GM18520 (cell line): ENCODE measurements at regions not wholly inside any gene's neighbourhood (a gene's known extent, or its start where the extent isn't known, plus 50 kb on each side); places are given as distances from the start of the nearest gene placed in this dataset.

Experiments
- ATAC-seq: cut with Tn5 transposase; IDR thresholded peaks from one replicate; pipeline ENCODE4 v1.9.1; 2021; ENCODE audit not compliant: unreplicated experiment

- no peak for ATAC-seq
Measured at GRCh38 chr7:25391961-25392587, 163.8 kb upstream of the NPVF start.

- no peak for ATAC-seq
Measured at GRCh38 chr7:25392588-25393338, 164.5 kb upstream of the NPVF start.

GRCh38 chr7:25395976-25396375, 167.7 kb upstream of the NPVF start:
- ATAC-seq = no peak

GRCh38 chr7:25396668-25397067, 168.4 kb upstream of the NPVF start:
- ATAC-seq = no peak

DNA sequence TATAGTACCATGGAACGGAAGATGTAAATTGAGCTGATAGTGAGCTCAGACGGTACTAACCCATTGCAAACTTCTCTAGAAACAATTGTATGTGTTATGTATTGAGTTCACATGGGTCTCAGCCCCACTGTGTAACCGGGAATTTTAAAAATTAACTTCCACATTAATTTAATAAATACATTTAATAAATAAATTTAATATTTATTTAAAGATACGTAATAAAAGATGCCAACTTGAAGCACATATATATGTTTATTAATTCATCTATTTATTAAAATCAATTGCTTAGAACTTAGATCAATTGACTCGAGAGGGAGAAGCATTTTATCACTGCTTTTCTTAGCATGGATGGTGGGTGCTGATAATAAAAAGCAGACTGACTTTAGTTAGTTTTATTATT, 170.1 kb upstream of the NPVF start:
- ATAC-seq = no peak

DNA sequence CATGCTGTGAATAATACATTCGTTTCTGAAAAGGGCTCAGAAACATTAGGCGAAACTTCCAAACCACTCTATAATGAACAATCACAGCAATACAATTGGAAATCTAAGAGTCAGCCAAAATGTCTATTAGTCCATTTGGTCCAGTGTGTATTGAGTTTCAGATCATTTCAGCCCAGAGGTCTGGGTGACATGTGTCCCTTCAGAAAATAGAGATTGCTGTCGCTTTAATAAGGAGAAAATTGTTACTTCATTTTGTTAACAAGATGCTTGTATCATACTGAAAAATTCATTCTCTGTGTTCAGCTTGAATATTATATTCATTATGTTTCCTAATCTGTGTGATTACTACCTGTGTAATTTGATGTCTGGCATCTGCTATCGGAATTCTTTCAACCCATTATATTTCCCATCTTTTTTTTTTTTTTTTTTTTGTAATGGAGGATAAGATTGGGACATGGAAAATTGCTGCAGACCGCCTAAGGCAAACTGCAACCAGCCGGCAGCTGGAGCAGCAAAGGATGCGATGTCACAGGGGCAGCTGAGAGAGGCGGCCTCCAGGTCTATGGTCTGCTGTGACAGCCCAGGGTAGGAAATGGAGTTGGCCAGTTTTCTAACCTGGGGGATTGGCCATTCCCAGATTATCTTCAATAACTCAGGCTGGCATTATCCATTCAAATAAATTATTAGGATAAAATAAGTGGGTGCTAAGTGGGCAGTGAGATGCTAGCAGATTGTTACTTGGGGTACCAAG, 170.9 kb upstream of the NPVF start:
- no peak for ATAC-seq

- no peak for ATAC-seq
Measured at GRCh38 chr7:25402532-25402931, 174.2 kb upstream of the NPVF start.

GRCh38 chr7:25405736-25406135, 177.4 kb upstream of the NPVF start:
- ATAC-seq = no peak

DNA sequence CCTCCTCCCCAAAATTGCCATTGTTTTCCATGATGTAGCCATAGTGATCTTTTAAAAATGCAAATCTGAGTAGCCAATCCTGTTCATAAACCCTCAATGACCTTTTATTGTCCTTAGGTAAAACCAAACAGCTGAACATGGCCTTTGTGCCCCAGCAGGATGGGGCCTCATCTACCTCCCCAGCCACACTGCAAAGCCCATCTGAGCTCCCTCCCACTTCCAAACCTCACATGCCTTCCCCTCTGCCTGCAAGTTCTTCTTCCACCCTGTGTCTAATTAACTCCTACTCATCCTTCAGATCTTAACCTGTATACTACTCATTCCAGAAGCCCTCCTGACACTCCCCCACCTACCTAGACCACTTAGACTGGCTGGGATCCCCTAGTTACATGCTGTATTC, 178.8 kb upstream of the NPVF start:
- no peak for ATAC-seq

DNA sequence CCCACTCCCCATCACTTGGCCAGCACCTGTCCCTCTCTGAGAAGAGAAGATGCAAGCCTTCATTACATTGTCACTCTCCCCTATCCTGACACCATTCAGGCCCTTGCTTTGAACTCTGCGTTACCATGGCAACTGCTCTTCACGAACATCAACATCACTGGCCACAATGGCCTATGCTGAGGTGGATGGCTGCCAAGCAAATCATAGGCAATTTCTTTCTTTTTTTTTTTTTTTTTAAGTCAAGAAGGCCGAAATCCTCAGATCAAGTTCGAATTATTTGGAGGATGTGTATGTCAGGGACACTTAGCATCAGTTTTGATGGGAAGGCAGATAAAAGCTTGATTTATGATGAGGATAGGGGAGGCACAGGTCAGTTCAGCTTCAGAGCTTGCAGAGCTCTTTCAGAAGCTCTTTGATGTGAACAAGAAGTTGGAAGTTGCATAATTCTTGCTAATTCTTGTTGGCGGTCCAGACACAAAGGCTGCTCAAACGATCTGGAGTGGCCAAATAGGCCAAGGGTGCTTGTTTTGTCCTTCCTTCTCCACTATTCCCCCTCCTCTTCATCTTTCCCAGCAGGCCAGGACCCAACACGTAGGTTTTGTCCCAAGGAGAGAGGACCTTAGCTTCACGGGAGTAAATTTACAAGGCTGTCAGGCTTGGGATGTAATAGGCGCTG, 179.9 kb upstream of the NPVF start:
- ATAC-seq = no peak

DNA sequence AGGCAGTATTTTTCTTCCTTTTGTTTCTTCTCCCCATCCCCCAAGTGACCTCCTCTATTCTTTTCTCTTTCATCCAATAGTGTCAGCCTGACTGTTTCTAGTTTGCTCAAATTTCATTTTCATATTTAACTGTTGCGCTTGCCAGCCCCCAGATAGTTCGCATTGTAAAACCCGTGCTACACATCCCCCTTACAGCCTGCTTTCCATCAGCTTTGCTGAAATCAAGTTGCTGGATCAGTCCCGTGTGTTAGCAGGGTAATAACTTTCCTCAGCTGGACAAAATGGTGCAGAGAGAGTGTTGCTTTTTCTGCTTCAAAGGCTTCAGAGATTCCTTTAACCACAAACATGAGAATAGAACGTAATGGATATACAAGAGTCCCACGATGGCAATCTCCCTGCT, 180.6 kb upstream of the NPVF start:
- no peak for ATAC-seq

- ATAC-seq = no peak
Measured at GRCh38 chr7:25409897-25410636, 181.8 kb upstream of the NPVF start.

DNA sequence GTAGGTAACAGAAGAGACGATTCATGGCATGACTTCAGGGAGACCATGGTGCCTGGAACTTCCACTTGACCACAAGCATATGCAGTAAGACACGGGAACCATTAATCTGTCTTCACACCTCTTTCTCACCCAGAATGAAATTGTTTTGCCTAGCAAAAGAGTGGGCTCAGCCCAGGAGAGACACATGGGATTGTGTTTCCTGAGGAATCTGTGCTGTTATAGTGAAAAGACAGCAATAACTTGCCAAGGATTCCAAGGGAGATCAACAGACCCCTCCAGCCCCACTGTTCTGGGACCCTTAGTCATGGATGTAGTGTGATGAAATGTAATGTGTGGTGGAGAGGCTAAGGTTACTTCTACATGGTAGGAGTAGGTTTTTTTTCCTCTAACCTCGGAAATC, 192.5 kb upstream of the NPVF start:
- no peak for ATAC-seq

DNA sequence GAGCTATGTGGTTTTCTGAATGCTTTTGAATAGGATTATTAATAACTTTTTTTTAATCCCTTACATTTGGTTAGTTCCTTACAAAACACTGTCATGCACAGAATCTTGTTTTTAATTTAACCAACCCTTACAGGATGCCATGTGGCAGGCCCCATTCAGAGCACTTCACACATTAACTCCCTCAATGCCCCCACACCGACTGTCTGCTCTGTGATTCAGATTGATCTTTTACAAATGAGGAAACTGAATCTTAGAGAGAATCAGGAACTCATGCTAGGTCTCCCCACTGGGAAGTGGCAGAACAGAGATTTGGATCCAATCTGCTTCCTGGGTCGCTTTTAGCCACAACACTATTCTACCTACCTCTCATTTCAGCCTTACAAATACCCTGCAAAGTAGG, 195.8 kb upstream of the NPVF start:
- ATAC-seq = no peak

DNA sequence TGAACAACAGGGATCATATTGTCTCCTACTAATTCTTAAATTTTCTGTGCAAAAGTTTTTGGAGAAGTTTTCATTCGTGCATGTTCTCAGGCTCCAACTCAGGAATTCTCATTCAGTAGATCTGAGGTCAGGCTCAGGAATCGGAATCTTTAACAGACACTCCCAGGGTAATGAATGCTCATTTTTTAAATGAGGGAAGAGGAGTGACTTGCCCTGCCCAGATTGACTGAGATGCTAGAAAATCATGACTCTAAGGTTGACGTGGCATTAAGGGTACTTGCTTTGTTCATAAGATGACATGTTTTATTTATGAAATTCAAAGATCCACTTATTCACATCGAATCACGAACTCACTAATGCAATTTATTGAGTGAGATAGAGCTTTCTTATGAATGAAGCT, 196.6 kb upstream of the NPVF start:
- ATAC-seq = no peak

- no peak for ATAC-seq
Measured at GRCh38 chr7:25427721-25428120, 199.4 kb upstream of the NPVF start.

- ATAC-seq = no peak
Measured at GRCh38 chr7:25429731-25430130, 201.4 kb upstream of the NPVF start.

GRCh38 chr7:25430200-25430931, 202.1 kb upstream of the NPVF start:
- ATAC-seq = no peak

- no peak for ATAC-seq
Measured at GRCh38 chr7:25431956-25432450, 203.7 kb upstream of the NPVF start.

- ATAC-seq = no peak
Measured at GRCh38 chr7:25432807-25433206, 204.5 kb upstream of the NPVF start.
